ENCODE measurements at regions not wholly inside any gene's neighbourhood (a gene's known extent, or its start where the extent isn't known, plus 50 kb on each side); places are given as distances from the start of the nearest gene placed in this dataset.
"Not testable (repeated sequence)": the region's sequence is repeated elsewhere in the genome, so short reads cannot be mapped to it uniquely, and the experiment has no call there.

GRCh38 chr7:101679653-101680173 is 50.6 kb upstream of the MYL10 start:
- H3K36me3 Mint-ChIP-seq; H3K27ac Mint-ChIP-seq; H3K27me3 Mint-ChIP-seq; DNase-seq (ENCODE audit: extremely low spot score, unreplicated experiment); H3K9me3 Mint-ChIP-seq; H3K4me3 Mint-ChIP-seq: not testable (repeated sequence)
- peaks cover 19% of the 10 kb centered on the region for H3K4me1 Mint-ChIP-seq (ENCODE audit: unreplicated experiment)

- Mint-ChIP-seq H3K4me3 (no peak overlapping the region), H3K4me1 (ENCODE audit: unreplicated experiment) (peaks cover 19% of the 10 kb centered on the region), H3K9me3 (no peaks in the 10 kb centered on the region), H3K36me3 (no peaks in the 10 kb centered on the region), H3K27me3 (peaks cover 5% of the 10 kb centered on the region), H3K27ac (no peak overlapping the region)
- no peak for TF ChIP-seq CTCF (conservative IDR thresholded peaks at IDR 0.05)
- DNase-seq (ENCODE audit: extremely low spot score, unreplicated experiment), result no peak
Observed at GRCh38 chr7:101680406-101681145, 51.5 kb upstream of the MYL10 start.

- Mint-ChIP-seq H3K27me3 (peaks cover 5% of the 10 kb centered on the region), H3K36me3 (no peaks in the 10 kb centered on the region), H3K27ac (peak overlapping the region; percentile 9), H3K9me3 (no peaks in the 10 kb centered on the region), H3K4me3 (no peak overlapping the region), H3K4me1 (ENCODE audit: unreplicated experiment) (peaks cover 19% of the 10 kb centered on the region)
- no peak for DNase-seq (ENCODE audit: extremely low spot score, unreplicated experiment)
- no peak for TF ChIP-seq CTCF (conservative IDR thresholded peaks at IDR 0.05)
Observed at GRCh38 chr7:101681170-101682007, 52.3 kb upstream of the MYL10 start.

- Mint-ChIP-seq H3K4me1 (ENCODE audit: unreplicated experiment) (peaks cover 11% of the 10 kb centered on the region), H3K36me3 (no peaks in the 10 kb centered on the region), H3K27me3 (peaks cover 14% of the 10 kb centered on the region), H3K9me3 (no peaks in the 10 kb centered on the region), H3K4me3 (no peak overlapping the region), H3K27ac (no peak overlapping the region)
- no peak for TF ChIP-seq CTCF (conservative IDR thresholded peaks at IDR 0.05)
- DNase-seq (ENCODE audit: extremely low spot score, unreplicated experiment), result no peak
Observed at GRCh38 chr7:101684983-101685330, 55.9 kb upstream of the MYL10 start.

GRCh38 chr7:101686030-101686429 is 56.9 kb upstream of the MYL10 start:
- no peak overlapping the region for H3K27ac Mint-ChIP-seq
- DNase-seq (ENCODE audit: extremely low spot score, unreplicated experiment), result no peak
- TF ChIP-seq CTCF (conservative IDR thresholded peaks at IDR 0.05), result no peak
- H3K4me1 Mint-ChIP-seq (ENCODE audit: unreplicated experiment), result peaks cover 10% of the 10 kb centered on the region
- H3K27me3 Mint-ChIP-seq, result peaks cover 14% of the 10 kb centered on the region
- no peak overlapping the region for H3K4me3 Mint-ChIP-seq
- H3K9me3 Mint-ChIP-seq, result no peaks in the 10 kb centered on the region
- no peaks in the 10 kb centered on the region for H3K36me3 Mint-ChIP-seq

- no peak for DNase-seq (ENCODE audit: extremely low spot score, unreplicated experiment)
- H3K4me3 Mint-ChIP-seq, result no peak overlapping the region
- no peaks in the 10 kb centered on the region for H3K36me3 Mint-ChIP-seq
- TF ChIP-seq CTCF (conservative IDR thresholded peaks at IDR 0.05), result no peak
- H3K27ac Mint-ChIP-seq, result no peak overlapping the region
- no peaks in the 10 kb centered on the region for H3K9me3 Mint-ChIP-seq
- peaks cover 11% of the 10 kb centered on the region for H3K27me3 Mint-ChIP-seq
- peaks cover 5% of the 10 kb centered on the region for H3K4me1 Mint-ChIP-seq (ENCODE audit: unreplicated experiment)
Observed at GRCh38 chr7:101687081-101687480, 58.0 kb upstream of the MYL10 start.

Data from type B pancreatic cell (in vitro differentiated cells).